ENCODE measurements at regions not wholly inside any gene's neighbourhood (a gene's known extent, or its start where the extent isn't known, plus 50 kb on each side); places are given as distances from the start of the nearest gene placed in this dataset.

GRCh38 chr2:226074391-226074790 lies 674.9 kb downstream of the NYAP2 start (continued):
- no peak for TF ChIP-seq THRA (CRISPR knock-in tag; IDR thresholded peaks at IDR 0.05; ENCODE audit: borderline replicate concordance)
- no peak for TF ChIP-seq MXD3 (CRISPR knock-in tag; IDR thresholded peaks at IDR 0.05)

GRCh38 chr2:226073496-226074160 lies 674.1 kb downstream of the NYAP2 start:
- no peak for FAIRE-seq
- H2AFZ ChIP-seq (ENCODE audit: low read length) = no peak overlapping the region
- CTCF ChIA-PET (ENCODE audit: low intra/inter-chr PET ratio, low total read pairs) = no interaction called here

More at GRCh38 chr2:226073496-226074160, 674.1 kb downstream of the NYAP2 start:
- no peak overlapping the region for H3K4me2 ChIP-seq (ENCODE audit: low read depth, low read length)
- no TSS peak for BruUV-seq (replicated peaks)
- no peaks in the 10 kb centered on the region for H3K9me3 ChIP-seq (ENCODE audit: low read length)
- no peaks in the 10 kb centered on the region for H3K36me3 ChIP-seq (replicated peaks in 1 of 2; ENCODE audit: control insufficient read depth in 1 of 2, insufficient read depth in 2 of 2, low read length in 2 of 2)
- no peaks in the 10 kb centered on the region; a peak in 1 of 5 replicates for H3K27me3 ChIP-seq (ENCODE audit: control insufficient read depth in 1 of 2, insufficient read depth in 2 of 2, low read length in 2 of 2)
- H3K4me3 ChIP-seq (replicated peaks in 1 of 3; ENCODE audit: insufficient read depth in 1 of 3, low read depth in 2 of 3, low read length in 3 of 3) = no peak overlapping the region
- no peaks in the 10 kb centered on the region for H4K20me1 ChIP-seq (ENCODE audit: insufficient read depth, low read length)
- intact Hi-C loops (cut with micrococcal nuclease; ENCODE audit: unreplicated experiment) = no loop called here
- no peaks in the 10 kb centered on the region for H3K4me1 ChIP-seq (ENCODE audit: insufficient read depth, low read length)
- POLR2A ChIA-PET = no interaction called here
- no peak for TF ChIP-seq ATF5 (CRISPR knock-in tag; IDR thresholded peaks at IDR 0.05; ENCODE audit: low read depth)
- no peak for TF ChIP-seq ZNF792 (CRISPR knock-in tag; IDR thresholded peaks at IDR 0.05)
- no peak for TF ChIP-seq ZNF512 (CRISPR knock-in tag; IDR thresholded peaks at IDR 0.05)
- no peak for TF ChIP-seq MYNN (CRISPR knock-in tag; IDR thresholded peaks at IDR 0.05; ENCODE audit: low read depth)
- no peak for TF ChIP-seq CBFB (CRISPR knock-in tag; IDR thresholded peaks at IDR 0.05)
- TF ChIP-seq SMYD3 (CRISPR knock-in tag; IDR thresholded peaks at IDR 0.05) = no peak
- TF ChIP-seq ATF7 (IDR thresholded peaks at IDR 0.05) = peak; percentile 68
- no peak for TF ChIP-seq ATF7 (CRISPR knock-in tag; IDR thresholded peaks at IDR 0.05)
- peak; percentile 79; the same call in 1 of the 2 replicates for TF ChIP-seq CEBPB (IDR thresholded peaks at IDR 0.05; ENCODE audit: borderline replicate concordance, low read depth, low read length)
- no peak for TF ChIP-seq ZBTB33 (CRISPR knock-in tag; IDR thresholded peaks at IDR 0.05)
- in situ Hi-C loops (cut with HindIII; ENCODE audit: extremely low pct_ligation_motif_present, low pct_unique_long_range_greater_than_20kb) = no loop called here
- no peaks in the 10 kb centered on the region for H3K79me2 ChIP-seq (ENCODE audit: insufficient read depth, low read length)
- no peak for ATAC-seq
- H3K27ac ChIP-seq (ENCODE audit: extremely low read length, insufficient read depth, low read length) = no peak overlapping the region
- DNase-seq (ENCODE audit: low spot score) = no peak
- no peak overlapping the region for H3K9ac ChIP-seq (ENCODE audit: insufficient read depth, low read depth, low read length)
- 81% methylated on average over 2 of the region's 2 CpGs for WGBS (ENCODE audit: low lambda C conversion rate)
